SK-N-SH (cell line): ENCODE measurements at regions not wholly inside any gene's neighbourhood (a gene's known extent, or its start where the extent isn't known, plus 50 kb on each side); places are given as distances from the start of the nearest gene placed in this dataset.

ENCODE experiments used
- CTCF ChIA-PET: fragments of 300-600, 350-600 bp; formaldehyde crosslinking; extraction: SDS; loops from one replicate; lab custom pipeline; 2021; lab: Yijun Ruan, JAX
- POLR2A ChIA-PET: fragments of 350-600 bp; sonication (Branson Sonifier 250); formaldehyde crosslinking; extraction: SDS; loops from one replicate; lab custom pipeline; 2020; ENCODE audit warnings: antibody characterized with exemption, inconsistent platforms; lab: Yijun Ruan, JAX
- DNase-seq: peaks from one replicate; pipeline ENCODE4 v3.0.0; 2012
- H2AFZ ChIP-seq: fragments of 200-600 bp; sonication (generic); 2 replicates; pipeline ENCODE4 v1.8.1; 2016; ENCODE audit warnings: antibody characterized with exemption, mild to moderate bottlenecking, low read depth
- H3F3A ChIP-seq: fragments of 200-600 bp; sonication (generic); replicated peaks from 2 replicates; pipeline ENCODE3; 2016; ENCODE audit warnings: antibody characterized with exemption, mild to moderate bottlenecking; ENCODE audit not compliant: insufficient read depth
- H3K27ac ChIP-seq, 2 experiments: fragments of 200-500 bp in 1 of 2; fragments of 200-600 bp in 1 of 2; sonication (Bioruptor generic) in 1 of 2; sonication (generic), shearing (Covaris generic) in 1 of 2; 2 replicates each; pipeline versions ENCODE4 v1.5.1 to v1.6.1; 2014 to 2016; ENCODE audit warnings: low read depth in 2 of 2, inconsistent platforms in 1 of 2, low read length in 1 of 2, mild to moderate bottlenecking in 1 of 2, mixed read lengths in 1 of 2
- H3K27me3 ChIP-seq: fragments of 200-600 bp; sonication (generic), shearing (Covaris generic); 2 replicates; pipeline ENCODE4 v1.6.1; 2016; ENCODE audit warnings: mixed run types; ENCODE audit not compliant: insufficient read depth
- H3K36me3 ChIP-seq, 2 experiments: fragments of 200-500 bp in 1 of 2; fragments of 200-600 bp in 1 of 2; sonication (Bioruptor generic) in 1 of 2; sonication (generic) in 1 of 2; replicated peaks in 1 of 2; 2 replicates each; pipeline versions ENCODE3 to v1.5.1; 2014 to 2016; ENCODE audit warnings: low read length in 1 of 2, mild to moderate bottlenecking in 1 of 2; ENCODE audit not compliant: insufficient read depth in 2 of 2, control insufficient read depth in 1 of 2
- H3K4me1 ChIP-seq, 2 experiments: fragments of 200-500 bp in 1 of 2; fragments of 200-600 bp in 1 of 2; sonication (Bioruptor generic) in 1 of 2; sonication (generic), shearing (Covaris generic) in 1 of 2; 2 replicates each; pipeline versions ENCODE4 v1.5.1 to v1.6.1; 2014 to 2016; ENCODE audit warnings: low read depth in 1 of 2, low read length in 1 of 2, mixed run types in 1 of 2; ENCODE audit not compliant: insufficient read depth in 2 of 2, control insufficient read depth in 1 of 2
- H3K4me2 ChIP-seq: fragments of 200-600 bp; sonication (generic), shearing (Covaris generic); 2 replicates; pipeline ENCODE4 v1.6.1; 2017; ENCODE audit warnings: mixed run types
- H3K4me3 ChIP-seq, 2 experiments: fragments of 200-500 bp in 1 of 2; fragments of 200-600 bp in 1 of 2; sonication (Bioruptor generic) in 1 of 2; sonication (generic), shearing (Covaris generic) in 1 of 2; 2 replicates each; pipeline versions ENCODE4 v1.5.1 to v1.8.1; 2014 to 2016; ENCODE audit warnings: low read depth in 2 of 2, inconsistent platforms in 1 of 2, low read length in 1 of 2, mild to moderate bottlenecking in 1 of 2, mixed read lengths in 1 of 2, moderate library complexity in 1 of 2
- H3K79me2 ChIP-seq: fragments of 200-600 bp; sonication (generic); 2 replicates; pipeline ENCODE4 v1.8.1; 2017; ENCODE audit warnings: mild to moderate bottlenecking; ENCODE audit not compliant: insufficient read depth
- H3K9ac ChIP-seq: fragments of 200-600 bp; sonication (generic); 2 replicates; pipeline ENCODE4 v1.6.1; 2017; ENCODE audit warnings: mixed run types
- H3K9me2 ChIP-seq: fragments of 200-600 bp; sonication (generic); 2 replicates; pipeline ENCODE4 v1.6.1; 2017; ENCODE audit warnings: mixed run types
- H3K9me3 ChIP-seq: fragments of 200-600 bp; sonication (generic); 2 replicates; pipeline ENCODE4 v1.6.1; 2017; ENCODE audit warnings: mixed run types, mild to moderate bottlenecking, moderate library complexity
- H4K20me1 ChIP-seq: fragments of 200-600 bp; sonication (generic); 2 replicates; pipeline ENCODE4 v1.6.1; 2017; ENCODE audit warnings: mild to moderate bottlenecking, mixed run types; ENCODE audit not compliant: insufficient read depth
- CHD2 ChIP-seq: fragments of 150-350 bp; IDR thresholded peaks from 2 replicates; pipeline ENCODE4 v1.6.1; 2018; ENCODE audit warnings: low read length; ENCODE audit not compliant: partially characterized antibody
- ELF1 ChIP-seq: IDR thresholded peaks from 2 replicates; pipeline ENCODE4 v1.4.0; 2012
- EP300 ChIP-seq, 2 experiments: IDR thresholded peaks; 2 replicates each; pipeline versions ENCODE4 v1.4.0 to v1.6.1; 2012; ENCODE audit warnings: borderline replicate concordance in 1 of 2, low read depth in 1 of 2, low read length in 1 of 2
- FOSL2 ChIP-seq: IDR thresholded peaks from 2 replicates; pipeline ENCODE4 v1.4.0; 2012; ENCODE audit warnings: low read depth, mild to moderate bottlenecking, moderate library complexity, borderline replicate concordance
- FOXM1 ChIP-seq: IDR thresholded peaks from 2 replicates; pipeline ENCODE4 v1.4.0; 2012; ENCODE audit warnings: low read depth, mild to moderate bottlenecking
- GATA2 ChIP-seq: sonication (generic); formaldehyde crosslinking; IDR thresholded peaks from 2 replicates; pipeline ENCODE4 v1.5.0; 2020; ENCODE audit warnings: mild to moderate bottlenecking, missing genetic modification reagents
- MEF2A ChIP-seq: IDR thresholded peaks from 2 replicates; pipeline ENCODE4 v1.4.0; 2012; ENCODE audit warnings: low read depth, borderline replicate concordance
- MXI1 ChIP-seq: IDR thresholded peaks from 2 replicates; pipeline ENCODE4 v1.6.1; 2012; ENCODE audit warnings: mild to moderate bottlenecking, low read depth, low read length, improper control_type of control experiment
- NRF1 ChIP-seq: IDR thresholded peaks from 2 replicates; pipeline ENCODE4 v1.6.1; 2012; ENCODE audit warnings: low read depth, mild to moderate bottlenecking, low read length
- RCOR1 ChIP-seq: fragments of 150-350 bp; IDR thresholded peaks from 2 replicates; pipeline ENCODE4 v1.6.1; 2017; ENCODE audit warnings: antibody characterized with exemption, low read length
- REST ChIP-seq: IDR thresholded peaks from 2 replicates; pipeline ENCODE4 v1.6.1; 2012; ENCODE audit warnings: mild to moderate bottlenecking, low read depth, low read length, moderate library complexity
- SMC3 ChIP-seq: IDR thresholded peaks from 2 replicates; pipeline ENCODE4 v1.6.1; 2012; ENCODE audit warnings: low read depth, low read length, improper control_type of control experiment
- TAF1 ChIP-seq: IDR thresholded peaks from 2 replicates; pipeline ENCODE4 v1.6.1; 2012; ENCODE audit warnings: low read depth, mild to moderate bottlenecking, low read length, moderate library complexity, borderline replicate concordance
- YY1 ChIP-seq: IDR thresholded peaks from 2 replicates; pipeline ENCODE4 v1.4.0; 2012; ENCODE audit warnings: low read depth, mild to moderate bottlenecking
- ZBTB33 ChIP-seq: IDR thresholded peaks from 2 replicates; pipeline ENCODE4 v1.4.0; 2012; ENCODE audit warnings: low read depth, borderline replicate concordance
- WGBS: methylation state at CpG from one replicate; pipeline ENCODE4 v1.1.6; 2017; ENCODE audit warnings: low lambda C conversion rate; 5-methylcytosine and 5-hydroxymethylcytosine counted together
- TF ChIP-seq, protein P1 (sequence below): IDR thresholded peaks from 2 replicates; pipeline ENCODE4 v1.4.0; 2012; ENCODE audit warnings: low read depth, borderline replicate concordance

- no peaks in the 10 kb centered on the region for H3K9me3 ChIP-seq
- H3K9ac ChIP-seq = no peak overlapping the region
- H3K4me2 ChIP-seq = no peak overlapping the region
- TF ChIP-seq EP300 (IDR thresholded peaks at IDR 0.05; ENCODE audit: borderline replicate concordance in 1 of 2, low read depth in 1 of 2, low read length in 1 of 2) = no peak
- no peak for TF ChIP-seq FOSL2
- TF ChIP-seq GATA2 (CRISPR knock-in tag) = no peak
- TF ChIP-seq MEF2A = no peak
- TF ChIP-seq RCOR1 = no peak
- no peak for TF ChIP-seq MXI1
- no peak for TF ChIP-seq ELF1
- no peak for TF ChIP-seq ZBTB33
- TF ChIP-seq NRF1 = no peak
- TF ChIP-seq, protein P1, sequence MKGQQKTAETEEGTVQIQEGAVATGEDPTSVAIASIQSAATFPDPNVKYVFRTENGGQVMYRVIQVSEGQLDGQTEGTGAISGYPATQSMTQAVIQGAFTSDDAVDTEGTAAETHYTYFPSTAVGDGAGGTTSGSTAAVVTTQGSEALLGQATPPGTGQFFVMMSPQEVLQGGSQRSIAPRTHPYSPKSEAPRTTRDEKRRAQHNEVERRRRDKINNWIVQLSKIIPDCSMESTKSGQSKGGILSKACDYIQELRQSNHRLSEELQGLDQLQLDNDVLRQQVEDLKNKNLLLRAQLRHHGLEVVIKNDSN = no peak
- no peak for TF ChIP-seq SMC3
- TF ChIP-seq CHD2 = no peak
- no peak for TF ChIP-seq FOXM1
- no peak for TF ChIP-seq YY1
- TF ChIP-seq REST = no peak
- no peak for TF ChIP-seq TAF1
- TF ChIP-seq, all 33 proteins: peak for 0
- no peak for DNase-seq
- POLR2A ChIA-PET = no interaction called here
- Histone ChIP-seq H3K27me3 (no peaks in the 10 kb centered on the region), H3F3A (no peaks in the 10 kb centered on the region), H2AFZ (no peak overlapping the region), H3K79me2 (no peaks in the 10 kb centered on the region), H3K4me1 (no peaks in the 10 kb centered on the region), H3K9me2 (no peaks in the 10 kb centered on the region), H3K27ac (no peak overlapping the region), H4K20me1 (no peaks in the 10 kb centered on the region), H3K36me3 (no peaks in the 10 kb centered on the region), H3K4me3 (no peak overlapping the region)
- CTCF ChIA-PET = interaction anchor here (0.8 kb wide), 1 partner anchor 331 kb away, joined by 3 read pairs; no protein-coding TSS in a partner anchor
- WGBS = 20% methylated on average over 1 of the region's 1 CpG
These were observed 272.2 kb downstream of the KIF4B start for GRCh38 chr5:155285706-155286105.
